ENCODE measurements at regions not wholly inside any gene's neighbourhood (a gene's known extent, or its start where the extent isn't known, plus 50 kb on each side); places are given as distances from the start of the nearest gene placed in this dataset.

DNA sequence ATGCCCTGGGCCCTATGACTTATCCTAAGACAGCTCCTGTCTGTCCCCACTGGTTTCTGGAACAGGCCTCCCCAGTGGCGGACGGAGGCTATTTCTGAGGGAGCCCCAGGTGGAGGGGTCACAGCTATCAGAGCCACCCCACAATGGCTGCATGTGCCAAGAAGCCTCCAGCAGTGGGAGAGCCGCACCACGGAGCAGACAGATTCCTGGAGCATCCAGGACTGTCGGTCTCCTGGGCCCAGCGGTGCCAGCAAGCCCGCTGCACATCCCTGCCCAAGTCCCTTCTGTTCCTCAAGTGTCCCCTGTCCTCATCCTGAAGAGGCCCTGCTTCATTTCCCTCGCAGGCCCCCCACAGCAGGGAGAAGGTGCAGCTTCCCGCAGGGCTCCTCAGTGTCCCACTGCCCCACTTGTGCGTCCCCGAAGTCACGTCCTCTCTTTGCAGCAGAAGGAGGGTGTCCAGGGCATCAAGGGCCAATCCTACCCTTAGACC lies 193.0 kb upstream of the SHH start:
- TF ChIP-seq EP300 (IDR thresholded peaks at IDR 0.05; ENCODE audit: borderline replicate concordance) (no peak), TCF12 (IDR thresholded peaks at IDR 0.05; ENCODE audit: low read depth) (no peak), CREB1 (IDR thresholded peaks at IDR 0.05; ENCODE audit: low read depth) (no peak), TAF1 (IDR thresholded peaks at IDR 0.05; ENCODE audit: low read depth) (no peak), YY1 (IDR thresholded peaks at IDR 0.05; ENCODE audit: low read depth) (no peak), RAD21 (IDR thresholded peaks at IDR 0.05; ENCODE audit: low read depth) (no peak)

All from Ishikawa (cell line).